Stimulated activated CD8-positive, alpha-beta memory T cell treated with anti-CD3 and anti-CD28 coated beads, Interleukin-7, amount 100 ng/mL, for 4 hours (primary cell): ENCODE measurements at regions not wholly inside any gene's neighbourhood (a gene's known extent, or its start where the extent isn't known, plus 50 kb on each side); places are given as distances from the start of the nearest gene placed in this dataset.
A peak's percentile ranks its signal among the peaks of the same experiment; 100 is the strongest.

Experiments used
- DNase-seq, 2 donors: peaks; one replicate each; pipeline ENCODE4 v3.0.0-alpha.2; 2020; ENCODE audit warnings: low read depth in 2 of 2

DNA sequence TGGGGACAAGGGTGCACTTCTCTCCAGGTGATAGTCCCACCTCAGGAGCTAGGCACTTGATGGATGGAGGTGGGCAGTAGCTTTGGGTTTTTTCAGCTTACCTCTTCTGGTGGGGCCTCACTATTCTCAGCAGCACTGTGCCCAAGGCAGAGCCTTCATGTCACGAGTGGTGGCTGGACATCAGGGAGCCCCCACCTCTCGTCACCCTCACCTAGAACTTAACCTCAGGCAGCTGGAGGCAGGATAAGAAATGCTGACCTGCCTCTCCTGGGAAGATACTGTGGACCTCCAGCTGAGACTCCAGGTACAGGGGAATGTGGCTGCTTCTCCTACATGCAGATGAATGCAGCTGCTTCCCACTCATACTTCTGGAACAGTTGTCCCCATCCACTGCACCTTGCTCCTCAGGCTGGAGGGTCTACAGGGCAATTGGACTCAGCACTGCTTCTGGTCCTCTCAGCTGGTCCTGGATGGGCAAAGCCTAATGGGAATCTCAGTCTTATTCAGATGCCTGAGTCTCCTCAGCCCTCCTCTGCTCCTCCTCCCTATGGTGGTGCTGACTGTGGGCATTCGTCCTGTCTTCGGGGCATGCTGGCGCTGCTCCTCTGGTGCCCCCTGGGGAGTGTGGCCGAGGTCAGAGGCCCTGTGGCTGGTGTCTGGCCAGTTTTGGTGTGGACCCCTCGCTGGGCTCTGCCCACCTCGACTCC, 129.9 kb downstream of the KLF13 start:
- no peak for DNase-seq

DNA sequence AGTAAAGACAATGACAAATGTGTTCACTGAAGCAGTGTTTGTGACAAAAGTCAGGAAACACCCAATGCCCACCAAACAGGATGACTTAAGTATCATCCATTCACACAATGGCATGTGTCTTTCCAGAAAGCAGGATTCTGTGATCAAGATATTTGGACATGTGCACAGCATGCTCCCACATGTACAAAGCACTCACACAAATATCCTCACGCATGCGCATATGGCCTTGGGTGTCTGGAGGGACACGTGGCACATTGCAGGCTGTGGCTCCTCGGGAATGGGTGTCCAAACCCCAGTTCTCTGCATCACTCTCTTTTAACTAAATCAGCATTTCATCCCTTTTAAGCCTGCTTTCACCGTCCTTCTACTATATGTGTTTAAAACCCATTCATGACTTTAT, 130.5 kb downstream of the KLF13 start:
- DNase-seq = no peak

DNA sequence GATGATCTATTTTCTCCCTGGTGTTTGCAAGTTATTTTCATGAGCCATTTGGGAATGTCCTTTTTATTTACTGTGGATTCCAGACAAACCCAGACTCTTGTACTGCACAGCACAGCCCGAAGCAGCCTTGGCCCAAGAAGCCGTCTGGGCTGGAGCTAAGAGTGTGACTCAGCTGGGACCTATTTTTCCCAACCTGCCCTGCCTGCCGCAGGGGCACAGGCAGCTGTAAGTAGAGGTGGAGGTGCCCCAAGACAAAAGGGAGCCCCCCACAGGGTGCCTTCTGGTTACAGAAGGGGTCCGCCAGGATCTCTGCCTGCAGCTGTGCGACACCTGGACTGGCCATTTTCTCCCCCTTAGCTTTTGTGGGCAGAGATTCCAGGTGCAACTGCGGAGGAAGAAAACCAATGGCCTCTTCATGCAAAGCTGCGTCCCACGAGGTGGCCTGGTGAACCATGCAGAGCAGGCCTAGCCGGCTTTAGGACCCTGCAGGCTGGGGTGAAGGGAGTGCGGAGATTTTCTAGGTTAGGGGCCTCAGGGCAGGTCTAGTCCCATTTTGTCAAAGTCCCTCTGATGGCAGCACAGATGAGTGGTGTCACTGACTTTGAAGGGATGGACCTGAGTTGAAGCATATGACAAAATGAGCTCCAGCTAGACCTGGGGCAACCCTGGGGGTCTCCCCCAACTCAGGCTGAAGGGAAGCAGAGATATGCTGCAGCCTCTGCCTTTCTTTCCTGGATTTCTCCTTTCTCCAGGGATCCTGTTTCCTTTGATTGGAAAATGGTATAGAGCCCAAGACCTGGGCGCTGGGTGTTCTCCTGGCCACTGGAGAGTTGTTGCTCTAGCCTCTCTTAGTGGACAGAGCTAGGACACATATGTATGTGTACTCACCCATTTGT, 131.2 kb downstream of the KLF13 start:
- DNase-seq = no peak

- DNase-seq = peak in 1 of 2 donors; percentile 43
These were observed 132.2 kb downstream of the KLF13 start for GRCh38 chr15:31458596-31459399.

DNA sequence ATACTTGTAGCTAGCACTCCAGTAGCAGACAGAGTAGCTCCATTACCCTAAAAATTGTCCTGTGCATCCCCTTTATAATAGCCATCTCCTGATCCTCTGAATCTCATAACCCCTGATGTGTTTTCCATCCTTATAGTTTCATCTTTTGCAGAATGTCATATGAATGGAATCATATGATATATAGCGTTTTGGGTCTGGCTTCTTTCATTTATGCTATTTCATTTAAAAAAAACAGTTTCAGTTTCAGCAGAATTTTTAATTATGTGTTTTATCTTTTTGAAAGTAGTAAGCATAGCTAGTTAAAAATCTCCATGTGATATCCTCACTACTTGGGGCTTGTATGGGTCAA, 132.7 kb downstream of the KLF13 start:
- no peak for DNase-seq

DNA sequence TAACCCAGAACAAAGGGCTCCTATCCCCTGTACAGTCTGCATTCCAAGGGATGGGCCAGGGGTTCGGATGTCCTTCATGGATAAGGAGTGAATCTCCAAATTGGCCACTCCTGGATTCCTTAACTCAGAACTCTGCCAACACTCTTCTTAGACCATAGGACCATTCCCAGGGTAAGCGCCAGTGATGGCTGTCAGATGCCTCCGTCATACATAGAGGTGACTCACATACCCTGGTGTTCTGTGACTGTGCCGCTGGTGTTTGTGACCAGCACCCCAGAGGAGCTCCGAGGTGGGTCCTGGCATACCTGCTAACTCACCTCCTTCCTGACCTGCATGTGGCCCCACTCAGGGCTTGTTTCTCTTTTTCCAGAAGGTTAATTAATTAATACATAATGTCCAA, 134.7 kb downstream of the KLF13 start:
- no peak for DNase-seq

GRCh38 chr15:31461911-31462480, 135.4 kb downstream of the KLF13 start:
- no peak for DNase-seq

GRCh38 chr15:31463521-31464102, 137.0 kb downstream of the KLF13 start:
- DNase-seq = no peak

- no peak for DNase-seq
These were observed 137.8 kb downstream of the KLF13 start for GRCh38 chr15:31464216-31465082.

GRCh38 chr15:31465083-31465955, 138.7 kb downstream of the KLF13 start:
- no peak for DNase-seq

GRCh38 chr15:31467361-31467760, 140.7 kb downstream of the KLF13 start:
- no peak for DNase-seq

DNA sequence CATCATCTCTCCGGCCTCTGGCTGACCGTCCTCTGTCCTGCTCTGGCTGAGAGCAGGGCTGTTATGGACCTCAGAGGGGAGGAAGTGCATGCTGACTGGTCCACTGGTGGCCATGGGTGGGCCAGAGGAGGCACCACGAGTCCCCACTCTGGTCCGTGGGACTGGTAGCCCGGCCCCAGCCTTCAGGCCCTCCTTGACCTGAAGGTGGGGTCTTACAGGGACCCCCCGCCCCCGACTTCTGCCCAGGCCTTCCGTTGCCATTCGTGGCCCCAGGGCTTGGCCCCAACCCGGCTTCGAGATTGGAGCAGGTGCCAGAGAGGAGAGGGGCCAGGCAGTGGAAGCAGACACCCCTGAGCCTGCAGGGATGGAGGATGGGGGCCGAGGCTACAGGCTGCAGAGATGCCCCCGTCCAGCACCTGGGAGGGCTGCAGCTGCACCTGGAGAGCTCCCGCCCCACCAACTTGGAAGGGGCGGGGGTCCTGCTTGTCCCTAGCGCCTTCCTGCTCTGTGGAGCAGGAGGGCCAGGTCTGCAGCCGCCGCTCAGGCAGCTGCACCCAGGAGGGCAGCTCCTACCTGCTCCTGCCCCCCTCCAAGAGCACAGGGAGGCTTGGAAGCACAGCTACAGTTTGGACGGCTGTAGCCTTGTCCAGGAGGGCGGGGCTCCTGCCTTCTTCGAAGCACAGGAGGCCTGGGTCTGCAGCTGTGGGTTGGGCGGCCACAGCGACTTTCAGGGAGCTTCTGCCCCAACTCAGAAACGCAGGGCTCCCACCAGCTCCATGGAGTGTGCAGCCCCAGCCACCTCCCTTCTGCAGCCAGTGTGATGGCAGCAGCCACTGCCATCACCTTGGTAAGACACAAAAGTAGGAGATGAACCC, 142.5 kb downstream of the KLF13 start:
- DNase-seq = no peak

GRCh38 chr15:31469786-31470525, 143.3 kb downstream of the KLF13 start:
- DNase-seq = no peak

DNA sequence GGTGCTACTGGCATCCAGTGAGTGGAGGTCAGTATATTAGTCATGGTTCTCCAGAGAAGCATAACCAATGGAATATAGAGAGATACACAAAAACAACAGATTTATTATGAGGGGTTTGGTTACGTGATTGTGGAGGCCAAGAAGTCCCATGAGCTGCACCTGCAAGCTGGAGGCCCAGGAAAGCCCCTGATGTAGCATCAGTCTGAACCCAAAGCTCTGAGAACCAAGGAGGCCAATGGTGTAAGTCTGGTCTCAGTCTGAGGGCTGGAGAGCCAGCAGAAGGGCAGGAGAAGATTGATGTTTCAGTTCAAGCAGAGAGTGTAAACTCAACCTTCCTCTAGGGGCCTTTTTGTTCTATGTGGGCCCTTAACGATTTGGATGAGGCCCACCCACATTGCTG, 144.1 kb downstream of the KLF13 start:
- no peak for DNase-seq

DNA sequence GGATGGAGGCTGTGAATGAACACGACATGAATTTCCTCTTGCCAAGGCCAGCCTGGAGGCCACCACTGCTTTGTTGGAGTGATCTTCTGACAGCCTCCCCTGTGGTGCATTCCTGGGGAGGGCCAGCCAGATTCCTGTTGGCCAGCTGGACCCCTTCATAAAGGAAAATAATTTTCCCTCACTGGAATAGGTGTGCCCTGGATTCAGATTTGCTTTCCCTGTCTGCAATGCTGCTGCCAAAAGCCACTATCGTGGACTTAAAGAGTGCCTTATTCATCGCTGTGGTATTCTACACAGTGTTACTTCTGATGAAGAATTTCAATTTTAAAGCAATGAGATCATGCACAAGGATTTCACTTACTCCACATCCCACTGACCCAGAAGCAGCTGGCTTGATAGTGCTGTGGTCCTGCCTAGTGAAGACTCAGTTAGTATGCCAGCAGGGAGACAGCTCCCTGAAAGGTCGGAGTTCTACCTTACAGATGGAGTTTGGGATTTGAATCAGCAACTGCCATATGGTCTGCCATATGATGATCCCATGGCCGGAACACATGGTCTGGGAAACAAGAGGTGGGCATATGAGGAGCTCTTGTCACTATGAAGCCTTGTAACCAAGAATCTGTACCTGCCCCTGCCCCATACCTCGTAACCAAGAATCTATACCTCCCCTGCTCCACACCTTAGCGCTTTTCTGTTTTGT, 145.2 kb downstream of the KLF13 start:
- no peak for DNase-seq

- peak in 1 of 2 donors; percentile 26 for DNase-seq
These were observed 146.2 kb downstream of the KLF13 start for GRCh38 chr15:31472636-31473384.
